ENCODE measurements at regions not wholly inside any gene's neighbourhood (a gene's known extent, or its start where the extent isn't known, plus 50 kb on each side); places are given as distances from the start of the nearest gene placed in this dataset.

- peak in 1 of 2 donors; percentile 17 for DNase-seq
Observed at GRCh38 chr6:167049275-167049674, 50.1 kb downstream of the CEP43 start.

GRCh38 chr6:167050903-167051302, 51.7 kb downstream of the CEP43 start:
- no peak for DNase-seq

- DNase-seq = peak in 1 of 2 donors; percentile 3
Observed at GRCh38 chr6:167053895-167054530, 54.8 kb downstream of the CEP43 start.

GRCh38 chr6:167054987-167055386, 55.8 kb downstream of the CEP43 start:
- DNase-seq = no peak

GRCh38 chr6:167056370-167056769, 57.2 kb downstream of the CEP43 start:
- DNase-seq = no peak

- DNase-seq = no peak
Observed at GRCh38 chr6:167058261-167058660, 59.1 kb downstream of the CEP43 start.
